Caco-2 (cell line): ENCODE measurements at regions not wholly inside any gene's neighbourhood (a gene's known extent, or its start where the extent isn't known, plus 50 kb on each side); places are given as distances from the start of the nearest gene placed in this dataset.

ENCODE experiments used
- BruUV-seq: library from RNA; stranded (reverse); fragments of 400-500 nt; replicated peaks from 2 replicates; lab custom pipeline; 2021; lab: Mats Ljungman, UMichigan
- CTCF ChIA-PET: fragments of 300-600 bp; sonication (Branson Sonifier 250); formaldehyde crosslinking; loops from one replicate; lab custom pipeline; 2022; ENCODE audit warnings: antibody characterized with exemption; lab: Charles Lee
- POLR2A ChIA-PET: fragments of 300-600 bp; sonication (Branson Sonifier 250); formaldehyde crosslinking; loops from one replicate; lab custom pipeline; 2022; ENCODE audit warnings: antibody characterized with exemption; lab: Charles Lee
- DNase-seq, 2 experiments: peaks; one replicate each; pipeline versions ENCODE4 v3.0.0 to v3.0.0-alpha.2; 2020 to 2022
- H3K27me3 ChIP-seq: replicated peaks from 2 replicates; pipeline ENCODE4 v1.6.0; 2011; ENCODE audit warnings: low read length; ENCODE audit not compliant: control insufficient read depth, insufficient read depth
- H3K36me3 ChIP-seq: 2 replicates; pipeline ENCODE4 v1.5.1; 2011; ENCODE audit warnings: low read length; ENCODE audit not compliant: control insufficient read depth, insufficient read depth
- H3K4me1 ChIP-seq: fragments of 250-450 bp; sonication (Bioruptor Pico); 2 replicates; pipeline ENCODE4 v1.5.1; 2020; ENCODE audit warnings: mild to moderate bottlenecking
- H3K4me3 ChIP-seq: 2 replicates; pipeline ENCODE4 v1.5.1; 2011; ENCODE audit warnings: low read depth, mild to moderate bottlenecking, control low read depth, low read length
- H3K9me3 ChIP-seq: fragments of 250-450 bp; sonication (Bioruptor Pico); 2 replicates; pipeline ENCODE4 v1.5.1; 2020; ENCODE audit warnings: mild to moderate bottlenecking, moderate library complexity
- H3K27ac Mint-ChIP-seq: one replicate; pipeline ENCODE4 v1.8.0; 2022; ENCODE audit warnings: mixed read lengths; ENCODE audit not compliant: unreplicated experiment
- H3K27me3 Mint-ChIP-seq: one replicate; pipeline ENCODE4 v1.8.0; 2022; ENCODE audit warnings: mixed read lengths; ENCODE audit not compliant: insufficient read depth, unreplicated experiment
- H3K36me3 Mint-ChIP-seq: one replicate; pipeline ENCODE4 v1.8.0; 2022; ENCODE audit warnings: mild to moderate bottlenecking, mixed read lengths; ENCODE audit not compliant: insufficient read depth, unreplicated experiment
- H3K4me1 Mint-ChIP-seq: one replicate; pipeline ENCODE4 v1.8.0; 2022; ENCODE audit warnings: low read depth, mixed read lengths; ENCODE audit not compliant: unreplicated experiment
- H3K4me3 Mint-ChIP-seq: one replicate; pipeline ENCODE4 v1.8.0; 2022; ENCODE audit warnings: mild to moderate bottlenecking, moderate library complexity, mixed read lengths; ENCODE audit not compliant: unreplicated experiment
- H3K9me3 Mint-ChIP-seq: one replicate; pipeline ENCODE4 v1.8.0; 2022; ENCODE audit warnings: mixed read lengths; ENCODE audit not compliant: unreplicated experiment
- intact Hi-C: fragments of 100-400 bp; cut with micrococcal nuclease; formaldehyde crosslinking; loops from one replicate; pipeline ENCODE4 v1.10.0; 2022; ENCODE audit not compliant: unreplicated experiment
- TF ChIP-seq, protein P1 (sequence below), 2 experiments: fragments of 200-600 bp in 1 of 2; IDR thresholded peaks; 1 replicate in 1 of 2; 2 replicates in 1 of 2; pipeline versions ENCODE4 v1.5.1 to v1.8.0; 2011 to 2022; ENCODE audit warnings: antibody characterized with exemption in 1 of 2, control low read depth in 1 of 2, inconsistent platforms in 1 of 2, low read depth in 1 of 2, low read length in 1 of 2, mild to moderate bottlenecking in 1 of 2, moderate library complexity in 1 of 2; ENCODE audit not compliant: insufficient read depth in 1 of 2, severe bottlenecking in 1 of 2, unreplicated experiment in 1 of 2

DNA sequence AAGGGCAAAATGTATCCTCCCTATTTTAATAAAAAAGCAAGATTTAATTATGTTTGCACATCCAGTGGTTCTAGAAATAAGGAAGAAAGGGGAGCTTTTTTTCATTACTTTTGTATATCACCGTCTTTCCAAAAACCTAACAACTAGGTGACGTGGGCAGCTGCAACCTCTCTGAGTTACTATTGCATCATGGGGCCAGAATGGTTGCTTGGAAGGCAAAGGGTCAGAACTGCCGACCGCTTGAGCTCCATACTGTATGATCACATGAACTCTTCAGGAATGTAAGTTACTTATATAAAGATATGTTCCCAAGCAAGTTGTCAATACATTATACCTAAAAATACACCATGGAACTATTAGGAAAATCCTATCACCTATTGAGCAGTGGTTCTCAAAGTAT lies 85.6 kb upstream of the HIVEP3 start:
- no peaks in the 10 kb centered on the region for H3K36me3 ChIP-seq
- no peaks in the 10 kb centered on the region for H3K4me1 ChIP-seq
- Mint-ChIP-seq H3K27ac (no peak overlapping the region), H3K27me3 (peaks cover 8% of the 10 kb centered on the region), H3K36me3 (no peaks in the 10 kb centered on the region), H3K9me3 (no peaks in the 10 kb centered on the region), H3K4me3 (no peak overlapping the region), H3K4me1 (no peaks in the 10 kb centered on the region)
- H3K27me3 ChIP-seq, result no peaks in the 10 kb centered on the region
- no peaks in the 10 kb centered on the region for H3K9me3 ChIP-seq
- ChIA-PET POLR2A (no interaction called here), CTCF (no interaction called here)
- H3K4me3 ChIP-seq, result no peak overlapping the region
- TF ChIP-seq, protein P1, sequence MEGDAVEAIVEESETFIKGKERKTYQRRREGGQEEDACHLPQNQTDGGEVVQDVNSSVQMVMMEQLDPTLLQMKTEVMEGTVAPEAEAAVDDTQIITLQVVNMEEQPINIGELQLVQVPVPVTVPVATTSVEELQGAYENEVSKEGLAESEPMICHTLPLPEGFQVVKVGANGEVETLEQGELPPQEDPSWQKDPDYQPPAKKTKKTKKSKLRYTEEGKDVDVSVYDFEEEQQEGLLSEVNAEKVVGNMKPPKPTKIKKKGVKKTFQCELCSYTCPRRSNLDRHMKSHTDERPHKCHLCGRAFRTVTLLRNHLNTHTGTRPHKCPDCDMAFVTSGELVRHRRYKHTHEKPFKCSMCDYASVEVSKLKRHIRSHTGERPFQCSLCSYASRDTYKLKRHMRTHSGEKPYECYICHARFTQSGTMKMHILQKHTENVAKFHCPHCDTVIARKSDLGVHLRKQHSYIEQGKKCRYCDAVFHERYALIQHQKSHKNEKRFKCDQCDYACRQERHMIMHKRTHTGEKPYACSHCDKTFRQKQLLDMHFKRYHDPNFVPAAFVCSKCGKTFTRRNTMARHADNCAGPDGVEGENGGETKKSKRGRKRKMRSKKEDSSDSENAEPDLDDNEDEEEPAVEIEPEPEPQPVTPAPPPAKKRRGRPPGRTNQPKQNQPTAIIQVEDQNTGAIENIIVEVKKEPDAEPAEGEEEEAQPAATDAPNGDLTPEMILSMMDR (IDR thresholded peaks at IDR 0.05; ENCODE audit: insufficient read depth in 1 of 2, low read depth in 1 of 2, low read length in 1 of 2, severe bottlenecking in 1 of 2, unreplicated experiment in 1 of 2), result no peak
- no peak for DNase-seq
- intact Hi-C loops, result loop anchor here (10.0 kb wide), 1 partner anchor 430 kb away; no protein-coding TSS in a partner anchor
- BruUV-seq, result no TSS peak

DNA sequence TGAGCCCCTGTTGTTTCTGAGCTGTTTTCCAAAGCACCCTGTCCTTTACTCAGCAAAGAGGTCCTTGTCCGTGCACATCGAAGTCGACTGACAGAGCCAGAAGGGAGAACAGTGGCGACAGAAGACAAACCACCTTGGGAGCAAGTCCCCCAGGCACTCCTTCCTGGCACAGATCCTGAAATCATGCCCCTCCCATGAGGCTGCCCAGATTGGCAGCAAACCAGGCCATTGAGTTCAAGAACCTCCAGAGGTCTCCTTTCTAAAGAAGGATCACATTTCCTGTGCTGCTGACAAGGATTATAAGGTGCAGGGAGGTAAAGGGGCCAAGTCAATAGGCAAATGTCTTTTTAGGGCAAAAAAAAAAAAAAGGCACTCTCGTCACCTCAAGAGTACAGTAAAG lies 84.7 kb upstream of the HIVEP3 start:
- TF ChIP-seq, protein P1 (IDR thresholded peaks at IDR 0.05; ENCODE audit: insufficient read depth in 1 of 2, low read depth in 1 of 2, low read length in 1 of 2, severe bottlenecking in 1 of 2, unreplicated experiment in 1 of 2), result no peak
- Mint-ChIP-seq H3K27me3 (peaks cover 5% of the 10 kb centered on the region), H3K36me3 (no peaks in the 10 kb centered on the region), H3K4me3 (no peak overlapping the region), H3K9me3 (no peaks in the 10 kb centered on the region), H3K27ac (no peak overlapping the region), H3K4me1 (no peaks in the 10 kb centered on the region)
- ChIA-PET POLR2A (no interaction called here), CTCF (no interaction called here)
- Histone ChIP-seq H3K27me3 (no peaks in the 10 kb centered on the region), H3K36me3 (no peaks in the 10 kb centered on the region), H3K9me3 (no peaks in the 10 kb centered on the region), H3K4me1 (no peaks in the 10 kb centered on the region), H3K4me3 (no peak overlapping the region)
- no TSS peak for BruUV-seq
- DNase-seq, result no peak
- intact Hi-C loops, result loop anchor here (10.0 kb wide), 1 partner anchor 429 kb away; no protein-coding TSS in a partner anchor

DNA sequence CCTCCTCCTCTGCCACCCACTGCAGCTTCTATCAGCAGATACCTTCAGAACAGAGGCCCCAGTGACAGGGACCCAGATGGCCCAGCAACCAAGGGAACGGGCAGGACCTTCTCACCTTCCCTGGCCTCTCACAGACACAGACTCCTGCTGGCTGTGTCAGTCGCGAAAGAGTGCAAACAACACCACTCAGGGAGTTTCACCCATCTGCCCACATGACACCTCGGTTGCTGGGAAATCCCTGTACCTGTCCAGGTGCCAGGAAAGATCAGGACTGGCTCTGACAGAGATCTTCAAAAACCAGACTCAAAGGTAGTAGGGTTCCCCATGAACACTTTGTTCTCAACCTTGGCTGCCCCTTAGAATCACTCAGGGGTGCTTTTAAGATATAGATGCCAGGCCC lies 83.5 kb upstream of the HIVEP3 start:
- Mint-ChIP-seq H3K27me3 (peaks cover 5% of the 10 kb centered on the region), H3K27ac (no peak overlapping the region), H3K36me3 (no peaks in the 10 kb centered on the region), H3K4me1 (no peaks in the 10 kb centered on the region), H3K4me3 (no peak overlapping the region), H3K9me3 (no peaks in the 10 kb centered on the region)
- H3K27me3 ChIP-seq, result no peaks in the 10 kb centered on the region
- no TSS peak for BruUV-seq
- H3K36me3 ChIP-seq, result no peaks in the 10 kb centered on the region
- no peaks in the 10 kb centered on the region for H3K9me3 ChIP-seq
- no peak for DNase-seq
- H3K4me3 ChIP-seq, result no peak overlapping the region
- H3K4me1 ChIP-seq, result no peaks in the 10 kb centered on the region
- POLR2A ChIA-PET, result no interaction called here
- TF ChIP-seq, protein P1 (IDR thresholded peaks at IDR 0.05; ENCODE audit: insufficient read depth in 1 of 2, low read depth in 1 of 2, low read length in 1 of 2, severe bottlenecking in 1 of 2, unreplicated experiment in 1 of 2), result no peak
- intact Hi-C loops, result loop anchor here (10.0 kb wide), 1 partner anchor 427 kb away; no protein-coding TSS in a partner anchor
- CTCF ChIA-PET, result no interaction called here
